MM.1S (cell line): ENCODE measurements at regions not wholly inside any gene's neighbourhood (a gene's known extent, or its start where the extent isn't known, plus 50 kb on each side); places are given as distances from the start of the nearest gene placed in this dataset.

ENCODE experiments used
- DNase-seq: peaks from one replicate; pipeline ENCODE4 v3.0.0-alpha.2; 2015
- H2AFZ ChIP-seq: fragments of 300-600 bp; sonication (generic); 2 replicates; pipeline ENCODE4 v1.6.0; 2016; ENCODE audit warnings: antibody characterized with exemption, low read length
- H3F3A ChIP-seq: fragments of 300-600 bp; sonication (generic); 2 replicates; pipeline ENCODE4 v1.6.1; 2016; ENCODE audit warnings: mild to moderate bottlenecking, antibody characterized with exemption, low read length, moderate library complexity, mixed read lengths; ENCODE audit not compliant: insufficient read depth
- H3K27ac ChIP-seq: fragments of 300-600 bp; sonication (generic); 2 replicates; pipeline ENCODE4 v1.5.1; 2016; ENCODE audit warnings: mild to moderate bottlenecking, low read length
- H3K27me3 ChIP-seq: fragments of 300-600 bp; sonication (generic); replicated peaks from 2 replicates; pipeline ENCODE4 v1.6.0; 2016; ENCODE audit warnings: low read length; ENCODE audit not compliant: insufficient read depth
- H3K36me3 ChIP-seq: fragments of 300-600 bp; sonication (generic); replicated peaks from 2 replicates; pipeline ENCODE4 v1.6.1; 2016; ENCODE audit warnings: mild to moderate bottlenecking, low read length, mixed read lengths; ENCODE audit not compliant: insufficient read depth
- H3K4me1 ChIP-seq: fragments of 300-600 bp; sonication (generic); 2 replicates; pipeline ENCODE4 v1.6.1; 2016; ENCODE audit warnings: low read length, mixed read lengths
- H3K4me2 ChIP-seq: fragments of 300-600 bp; sonication (generic); 2 replicates; pipeline ENCODE4 v1.6.0; 2016; ENCODE audit warnings: low read depth, low read length
- H3K4me3 ChIP-seq: fragments of 300-600 bp; sonication (generic); 2 replicates; pipeline ENCODE4 v1.5.1; 2016; ENCODE audit warnings: low read length, mixed read lengths
- H3K79me2 ChIP-seq: fragments of 300-600 bp; sonication (generic); 2 replicates; pipeline ENCODE4 v1.6.1; 2016; ENCODE audit warnings: mixed run types, low read length, mixed read lengths
- H3K9ac ChIP-seq: fragments of 300-600 bp; sonication (generic); 2 replicates; pipeline ENCODE4 v1.6.1; 2016; ENCODE audit warnings: low read length, mixed read lengths
- H3K9me2 ChIP-seq: fragments of 300-600 bp; sonication (generic); replicated peaks from 2 replicates; pipeline ENCODE4 v1.6.1; 2016; ENCODE audit warnings: mild to moderate bottlenecking, low read length, mixed read lengths; ENCODE audit not compliant: insufficient read depth
- H3K9me3 ChIP-seq: fragments of 300-600 bp; sonication (generic); replicated peaks from 2 replicates; pipeline ENCODE4 v1.6.1; 2016; ENCODE audit warnings: mild to moderate bottlenecking, low read length, mixed read lengths; ENCODE audit not compliant: insufficient read depth
- H4K20me1 ChIP-seq: fragments of 300-600 bp; sonication (generic); 2 replicates; pipeline ENCODE4 v1.6.1; 2016; ENCODE audit warnings: mild to moderate bottlenecking, low read length, moderate library complexity, mixed read lengths; ENCODE audit not compliant: insufficient read depth
- CTCF ChIP-seq: fragments of 300-600 bp; sonication (generic); IDR thresholded peaks from 2 replicates; pipeline ENCODE4 v1.5.1; 2016; ENCODE audit warnings: antibody characterized with exemption, low read length, mixed read lengths
- EZH2 ChIP-seq: fragments of 300-600 bp; sonication (generic); optimal IDR thresholded peaks from 2 replicates; pipeline ENCODE3; 2017; ENCODE audit warnings: low read depth, mild to moderate bottlenecking, antibody characterized with exemption, low read length, mixed read lengths
- EZH2phosphoT487 ChIP-seq: fragments of 300-600 bp; sonication (generic); IDR thresholded peaks from 2 replicates; pipeline ENCODE4 v1.6.1; 2018; ENCODE audit warnings: antibody characterized with exemption, low read length

GRCh38 chr10:108812296-108812695 lies 1111.0 kb downstream of the XPNPEP1 start:
- H3K27ac ChIP-seq, result no peak overlapping the region
- no peaks in the 10 kb centered on the region for H3K9me3 ChIP-seq
- H3K27me3 ChIP-seq, result no peaks in the 10 kb centered on the region
- no peak for DNase-seq
- no peak for TF ChIP-seq CTCF
- H3K9me2 ChIP-seq, result no peaks in the 10 kb centered on the region
- H2AFZ ChIP-seq, result no peak overlapping the region
- H3K9ac ChIP-seq, result no peak overlapping the region
- no peak overlapping the region for H3K4me2 ChIP-seq
- H3K4me3 ChIP-seq, result no peak overlapping the region
- H4K20me1 ChIP-seq, result no peaks in the 10 kb centered on the region
- H3F3A ChIP-seq, result no peaks in the 10 kb centered on the region
- H3K4me1 ChIP-seq, result no peaks in the 10 kb centered on the region
- H3K79me2 ChIP-seq, result no peaks in the 10 kb centered on the region
- H3K36me3 ChIP-seq, result no peaks in the 10 kb centered on the region

GRCh38 chr10:108808228-108808627 lies 1115.1 kb downstream of the XPNPEP1 start:
- H2AFZ ChIP-seq, result no peak overlapping the region
- no peak overlapping the region for H3K9ac ChIP-seq
- no peak overlapping the region for H3K4me3 ChIP-seq
- H3K27me3 ChIP-seq, result no peaks in the 10 kb centered on the region
- H3K79me2 ChIP-seq, result no peaks in the 10 kb centered on the region
- H3K9me2 ChIP-seq, result no peaks in the 10 kb centered on the region
- H3K4me1 ChIP-seq, result no peaks in the 10 kb centered on the region
- no peak overlapping the region for H3K27ac ChIP-seq
- H3F3A ChIP-seq, result no peaks in the 10 kb centered on the region
- no peaks in the 10 kb centered on the region for H4K20me1 ChIP-seq
- DNase-seq, result no peak
- H3K9me3 ChIP-seq, result no peaks in the 10 kb centered on the region
- TF ChIP-seq EZH2phosphoT487 (no peak), CTCF (no peak), EZH2 (no peak)
- no peaks in the 10 kb centered on the region for H3K36me3 ChIP-seq
- H3K4me2 ChIP-seq, result no peak overlapping the region

- no peaks in the 10 kb centered on the region for H3K79me2 ChIP-seq
- no peak overlapping the region for H2AFZ ChIP-seq
- no peaks in the 10 kb centered on the region for H3K9me3 ChIP-seq
- no peak for DNase-seq
- TF ChIP-seq EZH2, result no peak
- TF ChIP-seq CTCF, result no peak
- no peak for TF ChIP-seq EZH2phosphoT487
- no peaks in the 10 kb centered on the region for H4K20me1 ChIP-seq
- no peak overlapping the region for H3K4me3 ChIP-seq
- H3K4me2 ChIP-seq, result no peak overlapping the region
- no peaks in the 10 kb centered on the region for H3K9me2 ChIP-seq
- no peak overlapping the region for H3K27ac ChIP-seq
- no peak overlapping the region for H3K9ac ChIP-seq
- no peaks in the 10 kb centered on the region for H3K36me3 ChIP-seq
- no peaks in the 10 kb centered on the region for H3K27me3 ChIP-seq
- no peaks in the 10 kb centered on the region for H3K4me1 ChIP-seq
- no peaks in the 10 kb centered on the region for H3F3A ChIP-seq
These were observed 1121.4 kb downstream of the XPNPEP1 start for GRCh38 chr10:108801775-108802517.
